GM21619 (cell line): ENCODE measurements at regions not wholly inside any gene's neighbourhood (a gene's known extent, or its start where the extent isn't known, plus 50 kb on each side); places are given as distances from the start of the nearest gene placed in this dataset.
"Not testable (repeated sequence)": the region's sequence is repeated elsewhere in the genome, so short reads cannot be mapped to it uniquely, and the experiment has no call there.

Source experiments
- ATAC-seq: cut with Tn5 transposase; IDR thresholded peaks from one replicate; pipeline ENCODE4 v1.9.1; 2021; ENCODE audit not compliant: unreplicated experiment

GRCh38 chr6:50455029-50455428 is 258.3 kb upstream of the TFAP2D start:
- no peak for ATAC-seq

GRCh38 chr6:50457351-50457750 is 256.0 kb upstream of the TFAP2D start:
- no peak for ATAC-seq

- no peak for ATAC-seq
These were observed 251.6 kb upstream of the TFAP2D start for GRCh38 chr6:50461696-50462095.

GRCh38 chr6:50463931-50464330 is 249.4 kb upstream of the TFAP2D start:
- ATAC-seq = no peak

- ATAC-seq = no peak
These were observed 245.4 kb upstream of the TFAP2D start for GRCh38 chr6:50467931-50468330.

GRCh38 chr6:50471041-50471440 is 242.3 kb upstream of the TFAP2D start:
- ATAC-seq = no peak

GRCh38 chr6:50510361-50510760 is 203.0 kb upstream of the TFAP2D start:
- ATAC-seq = no peak

GRCh38 chr6:50520326-50521266 is 192.7 kb upstream of the TFAP2D start:
- ATAC-seq = no peak

- ATAC-seq = no peak
These were observed 189.0 kb upstream of the TFAP2D start for GRCh38 chr6:50524341-50524740.

GRCh38 chr6:50527985-50528384 is 185.3 kb upstream of the TFAP2D start:
- no peak for ATAC-seq

GRCh38 chr6:50539447-50539846 is 173.9 kb upstream of the TFAP2D start:
- no peak for ATAC-seq

- ATAC-seq = no peak
These were observed 171.4 kb upstream of the TFAP2D start for GRCh38 chr6:50541941-50542340.

- no peak for ATAC-seq
These were observed 169.7 kb upstream of the TFAP2D start for GRCh38 chr6:50543666-50544065.

GRCh38 chr6:50549026-50549425 is 164.3 kb upstream of the TFAP2D start:
- ATAC-seq = no peak

- ATAC-seq = no peak
These were observed 163.9 kb upstream of the TFAP2D start for GRCh38 chr6:50549475-50549874.

GRCh38 chr6:50555982-50556381 is 157.3 kb upstream of the TFAP2D start:
- no peak for ATAC-seq

GRCh38 chr6:50565004-50565403 is 148.3 kb upstream of the TFAP2D start:
- ATAC-seq = no peak

GRCh38 chr6:50571230-50571629 is 142.1 kb upstream of the TFAP2D start:
- ATAC-seq = not testable (repeated sequence)

GRCh38 chr6:50585441-50586330 is 127.6 kb upstream of the TFAP2D start:
- no peak for ATAC-seq

GRCh38 chr6:50586331-50586675 is 127.0 kb upstream of the TFAP2D start:
- ATAC-seq = no peak

- no peak for ATAC-seq
These were observed 123.4 kb upstream of the TFAP2D start for GRCh38 chr6:50589751-50590470.
